H1 (cell line): ENCODE measurements at regions not wholly inside any gene's neighbourhood (a gene's known extent, or its start where the extent isn't known, plus 50 kb on each side); places are given as distances from the start of the nearest gene placed in this dataset.

Experiments
- CTCF ChIA-PET: fragments of 300-600 bp; sonication (Branson Sonifier 250); formaldehyde crosslinking; loops from one replicate; lab custom pipeline; 2021; ENCODE audit not compliant: partially characterized antibody; lab: Charles Lee
- POLR2A ChIA-PET: fragments of 300-600 bp; sonication (Branson Sonifier 250); formaldehyde crosslinking; loops from one replicate; lab custom pipeline; 2021; ENCODE audit warnings: inconsistent platforms; ENCODE audit not compliant: partially characterized antibody; lab: Charles Lee
- DNase-seq, 2 experiments: peaks; one replicate each; pipeline versions ENCODE4 v3.0.0 to v3.0.0-alpha.2; 2010 to 2022; ENCODE audit warnings: low spot score in 2 of 2, low read depth in 1 of 2, mixed read lengths in 1 of 2
- FAIRE-seq: peaks from 2 replicates; lab custom pipeline; 2011; peaks lifted over from hg19 to GRCh38; lab: Jason Lieb, UNC
- H2AFZ ChIP-seq: 2 replicates; pipeline ENCODE4 v1.8.1; 2012; ENCODE audit warnings: low read length, inconsistent platforms
- H2AK5ac ChIP-seq: 2 replicates; pipeline ENCODE4 v1.6.1; 2013; ENCODE audit warnings: low read depth, low read length
- H2BK120ac ChIP-seq: replicated peaks from 2 replicates; pipeline ENCODE3; 2013; ENCODE audit warnings: low read depth, low read length, inconsistent platforms
- H2BK12ac ChIP-seq: 2 replicates; pipeline ENCODE4 v1.6.1; 2013; ENCODE audit warnings: low read depth, low read length
- H2BK15ac ChIP-seq: 2 replicates; pipeline ENCODE4 v1.6.1; 2013; ENCODE audit warnings: low read length
- H2BK20ac ChIP-seq: 2 replicates; pipeline ENCODE4 v1.6.1; 2013; ENCODE audit warnings: low read length
- H2BK5ac ChIP-seq: 2 replicates; pipeline ENCODE4 v1.6.1; 2013; ENCODE audit warnings: low read depth, low read length
- H3K14ac ChIP-seq: 2 replicates; pipeline ENCODE4 v1.6.1; 2013; ENCODE audit warnings: inconsistent platforms; ENCODE audit not compliant: insufficient read length
- H3K18ac ChIP-seq: 2 replicates; pipeline ENCODE4 v1.6.1; 2013; ENCODE audit warnings: low read length; ENCODE audit errors: extremely low read depth
- H3K23ac ChIP-seq: 2 replicates; pipeline ENCODE4 v1.6.1; 2013; ENCODE audit warnings: inconsistent platforms; ENCODE audit not compliant: insufficient read length
- H3K23me2 ChIP-seq: 2 replicates; pipeline ENCODE4 v1.6.1; 2013; ENCODE audit warnings: low read depth, low read length
- H3K27ac ChIP-seq: 2 replicates; pipeline ENCODE4 v1.6.1; 2011; ENCODE audit warnings: low read depth, low read length, inconsistent platforms
- H3K27me3 ChIP-seq, 4 experiments: replicated peaks in 1 of 4; 1 replicate in 1 of 4; 2 replicates in 3 of 4; pipeline versions ENCODE4 v1.6.1 to v1.8.1; 2011 to 2013; ENCODE audit warnings: low read length in 3 of 4, mild to moderate bottlenecking in 3 of 4, inconsistent platforms in 2 of 4, mixed read lengths in 2 of 4, moderate library complexity in 1 of 4; ENCODE audit not compliant: control insufficient read depth in 3 of 4, insufficient read depth in 3 of 4; ENCODE audit errors: extremely low read depth in 1 of 4
- H3K36me3 ChIP-seq, 4 experiments: 2 replicates each; pipeline versions ENCODE4 v1.6.1 to v1.8.1; 2011 to 2013; ENCODE audit warnings: mild to moderate bottlenecking in 4 of 4, low read length in 3 of 4, moderate library complexity in 2 of 4, control low read depth in 1 of 4, inconsistent platforms in 1 of 4; ENCODE audit not compliant: insufficient read depth in 4 of 4, control insufficient read depth in 2 of 4
- H3K4ac ChIP-seq: replicated peaks from 2 replicates; pipeline ENCODE3; 2013; ENCODE audit warnings: low read length, low read depth, mixed read lengths, inconsistent platforms; ENCODE audit not compliant: insufficient read length
- H3K4me1 ChIP-seq, 4 experiments: replicated peaks in 1 of 4; 1 replicate in 1 of 4; 2 replicates in 3 of 4; pipeline versions ENCODE4 v1.6.1 to v1.8.1; 2011 to 2013; ENCODE audit warnings: low read length in 3 of 4, inconsistent platforms in 2 of 4, mixed read lengths in 1 of 4; ENCODE audit not compliant: insufficient read depth in 4 of 4, control insufficient read depth in 3 of 4
- H3K4me2 ChIP-seq, 2 experiments: 2 replicates each; pipeline versions ENCODE4 v1.6.1 to v1.8.1; 2011 to 2013; ENCODE audit warnings: low read depth in 2 of 2, low read length in 2 of 2, control low read depth in 1 of 2, inconsistent platforms in 1 of 2, mild to moderate bottlenecking in 1 of 2; ENCODE audit not compliant: insufficient read depth in 1 of 2
- H3K4me3 ChIP-seq, 4 experiments: fragments of 200-600, 300-600 bp in 1 of 4; sonication (generic), shearing (Covaris generic), sonication (Bioruptor Twin) in 1 of 4; 2 replicates each; pipeline versions ENCODE4 v1.5.1 to v1.8.1; 2011 to 2016; ENCODE audit warnings: low read length in 4 of 4, low read depth in 3 of 4, control low read depth in 2 of 4, inconsistent platforms in 2 of 4, mild to moderate bottlenecking in 2 of 4, mixed read lengths in 1 of 4, moderate library complexity in 1 of 4; ENCODE audit not compliant: insufficient read depth in 2 of 4; ENCODE audit errors: extremely low read depth in 1 of 4
- H3K56ac ChIP-seq: replicated peaks from 2 replicates; pipeline ENCODE3; 2013; ENCODE audit warnings: low read depth, mild to moderate bottlenecking, mixed read lengths, low read length, inconsistent platforms; ENCODE audit not compliant: insufficient read length
- H3K79me1 ChIP-seq: 2 replicates; pipeline ENCODE4 v1.6.1; 2013; ENCODE audit warnings: low read depth, low read length, control low read depth
- H3K79me2 ChIP-seq, 2 experiments: 2 replicates each; pipeline versions ENCODE4 v1.6.1 to v1.8.1; 2012 to 2013; ENCODE audit warnings: low read length in 2 of 2, mild to moderate bottlenecking in 2 of 2, inconsistent platforms in 1 of 2; ENCODE audit not compliant: insufficient read depth in 2 of 2, control insufficient read depth in 1 of 2
- H3K9ac ChIP-seq, 4 experiments: replicated peaks in 1 of 4; 1 replicate in 1 of 4; 2 replicates in 3 of 4; pipeline versions ENCODE4 v1.6.1 to v1.8.1; 2011 to 2013; ENCODE audit warnings: low read depth in 3 of 4, low read length in 3 of 4, control low read depth in 2 of 4, mild to moderate bottlenecking in 2 of 4, moderate library complexity in 2 of 4, inconsistent platforms in 1 of 4; ENCODE audit errors: extremely low read depth in 1 of 4
- H3K9me3 ChIP-seq, 2 experiments: 2 replicates each; pipeline versions ENCODE4 v1.6.1 to v1.8.1; 2012 to 2013; ENCODE audit warnings: mild to moderate bottlenecking in 2 of 2, moderate library complexity in 2 of 2, control low read depth in 1 of 2, inconsistent platforms in 1 of 2, low read depth in 1 of 2, low read length in 1 of 2, mixed read lengths in 1 of 2; ENCODE audit not compliant: insufficient read depth in 2 of 2
- H4K20me1 ChIP-seq, 2 experiments: replicated peaks in 1 of 2; 2 replicates each; pipeline versions ENCODE3 to v1.8.1; 2011 to 2013; ENCODE audit warnings: inconsistent platforms in 2 of 2, low read length in 2 of 2, mild to moderate bottlenecking in 1 of 2; ENCODE audit not compliant: insufficient read depth in 2 of 2, control insufficient read depth in 1 of 2
- H4K5ac ChIP-seq: 2 replicates; pipeline ENCODE4 v1.6.1; 2013; ENCODE audit warnings: low read length, low read depth, mixed read lengths, inconsistent platforms; ENCODE audit not compliant: insufficient read length
- H4K8ac ChIP-seq: 2 replicates; pipeline ENCODE4 v1.8.0; 2013; ENCODE audit warnings: mild to moderate bottlenecking, moderate library complexity, low read length, inconsistent platforms; ENCODE audit not compliant: insufficient read depth; ENCODE audit errors: extremely low read depth
- H4K91ac ChIP-seq: replicated peaks from 2 replicates; pipeline ENCODE3; 2013; ENCODE audit warnings: low read length, mixed read lengths, inconsistent platforms; ENCODE audit not compliant: insufficient read length
- CTCF ChIP-seq, 3 experiments: IDR thresholded peaks; 1 replicate in 2 of 3; 2 replicates in 1 of 3; pipeline versions ENCODE4 v1.5.1 to v1.6.1; 2011; ENCODE audit warnings: low read length in 3 of 3, mild to moderate bottlenecking in 3 of 3, inconsistent platforms in 2 of 3, low read depth in 1 of 3, moderate library complexity in 1 of 3; ENCODE audit not compliant: insufficient read depth in 1 of 3; ENCODE audit errors: control extremely low read depth in 1 of 3
- POLR2AphosphoS5 ChIP-seq: IDR thresholded peaks from 2 replicates; pipeline ENCODE4 v1.6.1; 2011; ENCODE audit warnings: low read depth, low read length
- WGBS, 2 experiments: shearing (Covaris generic) in 1 of 2; methylation state at CpG; one replicate each; pipeline versions ENCODE4 v1.1.6 to v1.1.7; 2013 to 2015; ENCODE audit warnings: low lambda C conversion rate in 2 of 2, mixed read lengths in 2 of 2, inconsistent platforms in 1 of 2, low coverage in 1 of 2, missing lambda C conversion rate in 1 of 2; ENCODE audit not compliant: insufficient replicate concordance in 2 of 2, insufficient coverage in 1 of 2, insufficient read length in 1 of 2; ENCODE audit errors: extremely low coverage in 1 of 2, missing lambda C conversion rate in 1 of 2; 5-methylcytosine and 5-hydroxymethylcytosine counted together

- Histone ChIP-seq H4K5ac (no peak overlapping the region), H3K79me2 (no peaks in the 10 kb centered on the region), H3K4me3 (no peak overlapping the region), H2BK5ac (no peak overlapping the region; the same call in 1 of the 2 replicates), H3K23ac (no peak overlapping the region), H3K4me1 (no peaks in the 10 kb centered on the region), H4K20me1 (peaks cover 0 to 7% of the 10 kb centered on the region in 2 experiments), H3K79me1 (no peaks in the 10 kb centered on the region), H3K23me2 (peaks cover 11% of the 10 kb centered on the region; the same call in 1 of the 2 replicates), H3K27ac (no peak overlapping the region), H3K4ac (no peak overlapping the region), H3K56ac (no peak overlapping the region), H2AK5ac (no peak overlapping the region), H3K18ac (no peak overlapping the region), H3K14ac (no peak overlapping the region), H2BK12ac (no peak overlapping the region), H3K4me2 (no peak overlapping the region), H3K27me3 (no peaks in the 10 kb centered on the region), H3K9me3 (no peaks in the 10 kb centered on the region), H2BK20ac (no peak overlapping the region), H3K9ac (no peak overlapping the region), H3K36me3 (no peaks in the 10 kb centered on the region), H2BK15ac (no peak overlapping the region), H2AFZ (no peak overlapping the region), H2BK120ac (no peak overlapping the region), H4K8ac (no peak overlapping the region), H4K91ac (no peak overlapping the region)
- DNase-seq (no peak), FAIRE-seq (no peak)
- TF ChIP-seq POLR2AphosphoS5: no peak
- peak in 1 of 3 experiments; percentile 34; a peak in 2 of 4 replicates for TF ChIP-seq CTCF (IDR thresholded peaks at IDR 0.05; ENCODE audit: control extremely low read depth in 1 of 3, insufficient read depth in 1 of 3, low read depth in 1 of 3, low read length in 3 of 3)
- ChIA-PET CTCF (interaction anchor here (0.8 to 1.8 kb wide), 3 partner anchors 12 to 141 kb away, joined by 3 to 7 read pairs (median 5); no protein-coding TSS in a partner anchor), POLR2A (no interaction called here)
- WGBS, 2 experiments: 86% methylated on average over 17 of the region's 18 CpGs; no CpG with 5 or more reads in 1 of the 2 experiments
Observed at GRCh38 chr4:1500231-1500965, 94.2 kb upstream of the NKX1-1 start.
